ENCODE measurements at regions not wholly inside any gene's neighbourhood (a gene's known extent, or its start where the extent isn't known, plus 50 kb on each side); places are given as distances from the start of the nearest gene placed in this dataset.

DNA sequence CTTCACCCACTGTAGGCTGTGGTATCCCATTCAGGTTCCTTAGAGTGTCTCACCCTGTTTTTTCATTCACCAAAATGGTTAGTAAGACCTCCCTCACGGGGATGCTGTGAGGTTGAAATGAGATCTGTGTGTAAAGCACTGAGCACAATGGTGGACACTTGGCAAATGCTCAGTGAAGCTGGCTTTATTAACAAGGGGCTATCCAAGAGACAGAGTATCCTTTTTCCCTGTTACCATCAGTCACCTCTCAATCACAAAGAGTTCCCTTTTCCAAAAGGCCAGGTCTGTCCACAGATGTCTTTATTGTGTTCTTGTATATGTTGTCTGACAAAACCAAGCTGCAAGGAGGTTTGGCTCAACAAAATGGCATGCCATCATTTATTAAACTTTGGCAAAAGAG, 138.9 kb upstream of the RARB start:
- no peak for TF ChIP-seq POLR2A (IDR thresholded peaks at IDR 0.05)
- TF ChIP-seq, protein P1, sequence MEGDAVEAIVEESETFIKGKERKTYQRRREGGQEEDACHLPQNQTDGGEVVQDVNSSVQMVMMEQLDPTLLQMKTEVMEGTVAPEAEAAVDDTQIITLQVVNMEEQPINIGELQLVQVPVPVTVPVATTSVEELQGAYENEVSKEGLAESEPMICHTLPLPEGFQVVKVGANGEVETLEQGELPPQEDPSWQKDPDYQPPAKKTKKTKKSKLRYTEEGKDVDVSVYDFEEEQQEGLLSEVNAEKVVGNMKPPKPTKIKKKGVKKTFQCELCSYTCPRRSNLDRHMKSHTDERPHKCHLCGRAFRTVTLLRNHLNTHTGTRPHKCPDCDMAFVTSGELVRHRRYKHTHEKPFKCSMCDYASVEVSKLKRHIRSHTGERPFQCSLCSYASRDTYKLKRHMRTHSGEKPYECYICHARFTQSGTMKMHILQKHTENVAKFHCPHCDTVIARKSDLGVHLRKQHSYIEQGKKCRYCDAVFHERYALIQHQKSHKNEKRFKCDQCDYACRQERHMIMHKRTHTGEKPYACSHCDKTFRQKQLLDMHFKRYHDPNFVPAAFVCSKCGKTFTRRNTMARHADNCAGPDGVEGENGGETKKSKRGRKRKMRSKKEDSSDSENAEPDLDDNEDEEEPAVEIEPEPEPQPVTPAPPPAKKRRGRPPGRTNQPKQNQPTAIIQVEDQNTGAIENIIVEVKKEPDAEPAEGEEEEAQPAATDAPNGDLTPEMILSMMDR (IDR thresholded peaks at IDR 0.05) = no peak
